HG03066 (cell line): ENCODE measurements at regions not wholly inside any gene's neighbourhood (a gene's known extent, or its start where the extent isn't known, plus 50 kb on each side); places are given as distances from the start of the nearest gene placed in this dataset.
A peak's percentile ranks its signal among the peaks of the same experiment; 100 is the strongest.
"Not testable (repeated sequence)": the region's sequence is repeated elsewhere in the genome, so short reads cannot be mapped to it uniquely, and the experiment has no call there.

Experiments used
- ATAC-seq: cut with Tn5 transposase; IDR thresholded peaks from one replicate; pipeline ENCODE4 v1.9.1; 2021; ENCODE audit warnings: low read depth; ENCODE audit not compliant: unreplicated experiment

- not testable (repeated sequence) for ATAC-seq
Observed at GRCh38 chr1:65657609-65658008, 135.1 kb upstream of the PDE4B start.

- ATAC-seq: no peak
Observed at GRCh38 chr1:65658122-65658521, 134.6 kb upstream of the PDE4B start.

- no peak for ATAC-seq
Observed at GRCh38 chr1:65668368-65668767, 124.3 kb upstream of the PDE4B start.

GRCh38 chr1:65670518-65670917, 122.2 kb upstream of the PDE4B start:
- ATAC-seq: no peak

- no peak for ATAC-seq
Observed at GRCh38 chr1:65674522-65674921, 118.2 kb upstream of the PDE4B start.

- ATAC-seq: no peak
Observed at GRCh38 chr1:65679773-65680172, 112.9 kb upstream of the PDE4B start.

- ATAC-seq: no peak
Observed at GRCh38 chr1:65681096-65681495, 111.6 kb upstream of the PDE4B start.

- ATAC-seq: peak; percentile 92
Observed at GRCh38 chr1:65687428-65688214, 105.1 kb upstream of the PDE4B start.

GRCh38 chr1:65688215-65688566, 104.5 kb upstream of the PDE4B start:
- ATAC-seq: no peak

- no peak for ATAC-seq
Observed at GRCh38 chr1:65688848-65689247, 103.8 kb upstream of the PDE4B start.

GRCh38 chr1:65691152-65691900, 101.4 kb upstream of the PDE4B start:
- ATAC-seq: no peak

- ATAC-seq: no peak
Observed at GRCh38 chr1:65691972-65692371, 100.7 kb upstream of the PDE4B start.

GRCh38 chr1:65694126-65694525, 98.6 kb upstream of the PDE4B start:
- ATAC-seq: no peak

- no peak for ATAC-seq
Observed at GRCh38 chr1:65694933-65695332, 97.8 kb upstream of the PDE4B start.

- no peak for ATAC-seq
Observed at GRCh38 chr1:65698590-65698989, 94.1 kb upstream of the PDE4B start.

- ATAC-seq: no peak
Observed at GRCh38 chr1:65703853-65704252, 88.8 kb upstream of the PDE4B start.

- no peak for ATAC-seq
Observed at GRCh38 chr1:65704318-65704717, 88.4 kb upstream of the PDE4B start.

- ATAC-seq: no peak
Observed at GRCh38 chr1:65717815-65718454, 74.8 kb upstream of the PDE4B start.

- no peak for ATAC-seq
Observed at GRCh38 chr1:65719391-65719790, 73.3 kb upstream of the PDE4B start.

- no peak for ATAC-seq
Observed at GRCh38 chr1:65722461-65722860, 70.2 kb upstream of the PDE4B start.

- no peak for ATAC-seq
Observed at GRCh38 chr1:65724151-65724550, 68.5 kb upstream of the PDE4B start.

GRCh38 chr1:65725064-65725463, 67.6 kb upstream of the PDE4B start:
- ATAC-seq: no peak
